Left kidney (tissue), 1 donor: ENCODE measurements at regions not wholly inside any gene's neighbourhood (a gene's known extent, or its start where the extent isn't known, plus 50 kb on each side); places are given as distances from the start of the nearest gene placed in this dataset.

Experiments
- DNase-seq: peaks from one replicate; pipeline ENCODE4 v3.0.0-alpha.2; 2013

GRCh38 chr2:173419506-173419905, 64.8 kb downstream of the CDCA7 start:
- no peak for DNase-seq

DNA sequence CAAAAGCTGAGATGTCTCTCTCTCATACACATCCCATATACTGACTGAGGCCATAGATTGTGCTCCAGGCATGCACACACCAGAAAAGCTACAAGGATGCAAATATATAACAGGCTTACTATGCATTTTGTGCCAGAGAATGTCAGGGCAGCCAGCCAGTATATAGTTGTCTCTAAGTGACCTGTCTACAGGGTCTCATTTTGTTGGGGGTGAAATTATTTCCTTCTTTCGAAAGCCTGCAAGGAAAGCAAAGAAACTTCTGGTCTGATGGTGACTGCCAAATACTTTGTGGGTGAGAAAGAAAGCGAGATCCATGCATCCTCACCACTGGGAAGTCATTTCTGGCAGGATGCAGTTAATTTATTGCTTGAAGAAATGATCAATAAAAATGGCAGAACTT, 70.2 kb downstream of the CDCA7 start:
- no peak for DNase-seq

DNA sequence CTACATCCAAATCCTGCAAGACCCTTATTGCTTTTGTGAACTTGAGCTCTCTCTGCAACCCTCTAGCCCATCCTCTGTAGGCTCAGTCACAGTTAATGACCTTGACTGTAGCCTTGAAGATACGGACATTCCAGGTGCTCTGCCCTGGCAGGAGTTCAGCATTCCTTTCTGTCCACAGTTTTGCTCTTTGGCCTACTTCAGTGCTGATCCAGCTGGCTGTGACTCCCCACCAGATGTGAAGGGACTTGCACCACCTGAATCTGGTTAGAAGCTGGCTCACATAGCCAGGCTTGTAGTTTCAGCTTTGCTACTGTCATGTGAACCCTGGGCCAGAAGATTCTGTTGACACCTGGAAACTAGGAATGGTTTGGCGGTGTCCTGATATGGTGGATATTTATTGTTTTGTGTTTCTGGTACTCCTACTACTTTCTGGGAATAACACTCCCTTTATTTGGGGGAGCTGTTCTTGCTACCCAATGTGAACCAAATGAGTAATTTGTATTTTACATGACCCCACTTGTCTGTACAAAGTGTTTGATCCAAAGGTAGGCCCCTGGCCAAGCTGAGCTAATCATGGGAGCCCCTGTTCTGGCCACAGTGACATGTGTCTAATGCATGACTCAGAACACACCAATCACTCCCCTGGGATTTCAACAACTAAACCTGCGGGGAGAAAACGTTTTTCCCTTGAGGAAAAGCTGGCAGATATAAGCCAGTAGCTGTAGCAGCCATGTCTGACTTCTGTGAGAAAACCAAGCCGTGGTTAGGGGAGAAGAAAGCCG, 73.4 kb downstream of the CDCA7 start:
- no peak for DNase-seq

GRCh38 chr2:173431191-173431590, 76.5 kb downstream of the CDCA7 start:
- DNase-seq, result no peak

GRCh38 chr2:173432049-173432754, 77.5 kb downstream of the CDCA7 start:
- DNase-seq, result no peak

- no peak for DNase-seq
Measured at GRCh38 chr2:173434762-173435569, 80.3 kb downstream of the CDCA7 start.

- no peak for DNase-seq
Measured at GRCh38 chr2:173435574-173435973, 80.9 kb downstream of the CDCA7 start.

GRCh38 chr2:173436088-173436487, 81.4 kb downstream of the CDCA7 start:
- DNase-seq, result no peak

DNA sequence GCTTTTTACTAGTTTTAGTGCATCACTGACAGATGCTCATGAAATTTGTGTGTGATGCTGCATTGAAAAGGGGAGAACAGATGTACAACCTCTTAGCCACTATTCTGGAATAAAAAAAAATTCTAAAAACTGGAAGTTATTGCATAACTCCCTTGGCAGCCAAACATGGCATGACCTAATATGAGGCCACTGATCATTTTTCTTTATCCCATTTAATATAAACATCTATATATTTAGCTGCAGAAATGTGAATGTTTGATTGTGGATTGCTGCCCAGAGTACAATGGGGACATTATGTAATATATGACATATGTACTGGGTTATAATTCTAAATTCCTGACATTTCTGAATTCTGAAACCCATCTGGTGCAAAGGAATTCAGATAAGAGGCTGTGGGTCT, 86.5 kb downstream of the CDCA7 start:
- no peak for DNase-seq

DNA sequence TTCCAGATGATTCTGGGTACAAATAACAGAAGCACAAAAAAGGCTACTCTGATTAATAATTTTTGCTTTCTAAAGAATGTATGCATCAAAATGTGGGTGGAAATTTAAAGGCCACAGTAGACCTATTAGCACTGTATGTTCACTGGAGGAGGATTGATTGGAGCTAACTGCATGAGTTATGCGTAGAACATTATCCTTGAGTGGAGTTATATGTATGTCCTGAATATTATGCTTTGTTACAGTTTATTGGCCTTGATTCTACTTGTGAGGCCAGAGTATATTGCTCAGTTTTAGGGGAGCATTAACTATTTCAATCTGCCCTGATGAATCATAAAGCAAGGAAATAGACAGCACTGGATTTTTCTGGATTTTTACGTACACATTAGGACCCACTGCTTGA, 87.9 kb downstream of the CDCA7 start:
- no peak for DNase-seq

DNA sequence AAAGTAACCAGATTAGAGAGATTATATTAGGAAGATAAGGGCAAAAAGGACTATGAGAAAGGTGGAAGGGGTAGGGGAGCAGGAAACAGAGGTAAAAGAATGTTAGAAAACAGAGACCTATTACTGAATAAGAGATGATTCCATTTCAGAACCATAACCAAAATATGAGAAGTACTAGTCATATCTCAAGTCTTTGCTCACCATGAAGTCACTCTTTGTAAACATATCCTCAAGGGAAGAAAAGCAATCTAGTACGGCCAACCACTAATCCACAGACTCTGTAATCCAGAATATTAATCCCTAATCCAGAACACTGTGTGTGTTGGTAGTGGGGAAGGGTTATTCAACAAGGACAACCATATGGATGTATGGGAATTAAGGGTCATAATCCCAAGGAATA, 92.0 kb downstream of the CDCA7 start:
- no peak for DNase-seq

DNA sequence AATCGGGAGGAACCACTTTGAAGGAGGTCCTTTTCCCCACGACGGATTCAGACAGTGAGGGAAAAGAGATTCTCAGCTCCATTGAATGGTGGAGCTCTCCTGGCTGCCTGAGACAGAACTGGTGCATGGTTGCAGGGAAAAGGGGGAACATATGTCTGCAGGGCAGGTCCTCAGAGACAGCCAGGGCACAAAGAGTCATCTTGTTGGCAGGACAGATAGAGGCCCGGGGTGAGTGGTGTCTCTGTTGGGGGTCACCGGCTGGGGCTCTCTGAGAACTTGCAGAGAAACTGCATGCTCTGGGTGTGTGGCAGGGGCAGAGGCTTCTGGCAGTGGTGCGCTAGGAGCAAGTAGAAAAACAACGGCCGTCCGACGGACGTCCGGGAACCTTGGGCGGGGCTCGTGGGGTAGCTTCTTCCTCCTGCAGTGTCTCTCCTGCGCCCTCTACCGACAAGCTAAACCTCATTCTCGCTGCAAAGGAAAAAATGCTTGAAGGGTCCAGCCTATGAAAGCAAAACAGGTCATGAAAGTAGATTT, 94.3 kb downstream of the CDCA7 start:
- DNase-seq, result peak; percentile 74

DNA sequence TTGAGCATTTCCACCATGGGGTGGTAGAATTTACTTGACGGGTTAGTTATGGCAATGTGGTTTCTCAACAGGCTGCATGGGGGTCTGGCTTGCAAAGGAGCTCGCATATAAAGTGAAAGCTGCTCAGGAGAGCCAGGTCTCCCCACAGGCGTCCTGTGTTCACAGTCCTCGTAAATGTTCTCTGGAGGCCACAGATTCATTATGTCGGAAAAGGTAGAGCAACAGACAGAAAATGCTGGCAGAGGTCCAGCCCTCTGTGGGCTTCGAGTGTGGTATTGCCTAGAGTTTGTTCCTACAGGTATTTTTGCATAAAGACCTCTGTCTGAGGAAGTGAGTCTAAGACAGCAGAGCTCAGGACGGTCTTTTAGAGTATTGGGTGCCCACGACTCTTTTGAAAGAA, 96.4 kb downstream of the CDCA7 start:
- DNase-seq, result no peak

DNA sequence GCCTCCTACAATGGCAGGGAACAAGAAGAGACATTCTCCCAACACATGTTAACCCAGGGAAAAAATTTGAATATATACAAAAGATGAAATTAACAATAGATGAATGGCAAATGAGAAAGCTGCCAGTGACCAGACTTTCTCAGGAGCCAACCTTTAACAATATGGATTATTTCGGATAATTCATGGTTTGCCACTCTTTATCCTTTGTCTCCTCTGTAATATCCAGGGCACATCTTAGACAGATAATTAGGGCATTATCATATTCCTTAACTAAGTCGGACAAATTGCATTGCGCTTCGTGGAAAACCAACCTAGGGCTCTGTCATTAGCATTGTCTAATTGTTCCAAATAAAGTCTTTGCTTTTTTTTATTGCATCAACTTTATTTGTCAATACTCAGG, 97.3 kb downstream of the CDCA7 start:
- no peak for DNase-seq

DNA sequence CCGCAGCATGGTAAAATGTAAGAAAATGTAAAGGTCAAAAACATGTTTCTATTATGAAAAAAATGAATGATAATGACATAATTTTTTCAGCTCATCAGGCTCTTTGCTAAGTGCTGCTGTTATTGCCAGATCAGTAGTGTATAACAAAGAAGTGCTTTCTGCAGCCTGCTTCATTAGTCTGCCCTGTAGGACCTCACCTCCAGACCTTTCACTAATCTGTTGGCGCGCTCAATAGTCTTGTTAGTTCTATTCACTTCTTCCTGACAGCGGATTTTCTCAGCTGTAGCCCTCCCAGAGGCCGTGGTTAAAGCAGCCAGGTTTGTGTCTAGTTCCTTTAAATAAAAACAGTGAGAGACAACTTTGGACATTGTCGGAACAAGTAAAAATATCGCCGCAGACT, 97.7 kb downstream of the CDCA7 start:
- no peak for DNase-seq

DNA sequence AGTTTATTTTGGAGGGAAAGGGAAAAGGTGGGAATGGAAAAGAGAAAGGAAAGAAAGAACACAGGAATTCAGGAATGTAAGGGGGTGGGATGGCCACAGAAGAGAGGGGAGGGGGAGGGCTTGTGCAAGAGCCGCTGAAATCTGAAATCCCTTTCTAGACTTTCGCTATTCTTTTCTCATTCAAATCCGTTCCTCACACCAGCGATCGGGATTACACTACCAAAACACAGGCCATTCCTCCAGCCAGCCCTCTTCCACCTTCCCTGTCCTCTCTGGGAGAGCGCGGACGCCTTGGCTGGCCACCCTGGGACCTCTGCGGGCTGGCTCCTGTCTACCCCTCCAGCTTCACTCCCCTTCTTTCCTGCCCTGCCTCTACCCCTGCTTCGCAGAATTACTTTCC, 102.3 kb downstream of the CDCA7 start:
- no peak for DNase-seq

GRCh38 chr2:173457366-173457765, 102.7 kb downstream of the CDCA7 start:
- no peak for DNase-seq

DNA sequence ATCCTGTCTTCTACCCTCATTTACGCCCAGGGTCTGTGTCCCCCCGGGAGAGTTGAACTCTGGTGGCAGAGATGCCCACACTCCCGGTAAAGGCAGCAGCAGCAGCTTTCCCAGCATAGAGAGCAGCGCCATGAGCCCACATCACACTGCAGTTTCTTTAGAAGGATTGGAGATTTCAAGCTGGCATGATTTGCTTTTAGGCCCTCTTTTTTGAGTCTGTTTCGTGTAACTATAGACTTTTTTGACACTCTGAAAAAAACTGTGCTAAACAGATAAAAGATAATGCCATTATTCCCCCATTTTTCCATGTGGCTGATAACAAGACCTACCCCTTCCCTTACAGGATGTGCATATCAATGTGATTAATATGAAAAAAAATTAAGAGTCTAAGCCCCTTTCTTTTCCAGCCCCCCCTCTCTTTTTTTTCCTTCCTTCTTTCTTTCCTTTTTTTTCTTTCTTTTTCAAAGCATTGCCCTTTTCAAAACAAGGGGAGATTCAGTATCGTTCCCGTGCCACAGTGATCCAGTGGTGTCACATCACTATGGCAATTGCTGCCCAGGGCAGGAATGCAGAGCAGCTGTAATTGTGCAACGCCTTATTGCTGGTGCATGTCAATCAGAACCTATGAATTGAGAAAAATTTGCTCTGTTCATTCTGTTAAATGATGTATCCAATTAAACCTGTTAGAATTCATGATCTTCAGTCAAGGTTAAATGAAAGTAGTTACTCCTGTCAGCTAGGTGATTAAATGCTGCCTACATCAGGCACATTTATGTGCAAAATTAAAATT, 104.5 kb downstream of the CDCA7 start:
- DNase-seq, result no peak

DNA sequence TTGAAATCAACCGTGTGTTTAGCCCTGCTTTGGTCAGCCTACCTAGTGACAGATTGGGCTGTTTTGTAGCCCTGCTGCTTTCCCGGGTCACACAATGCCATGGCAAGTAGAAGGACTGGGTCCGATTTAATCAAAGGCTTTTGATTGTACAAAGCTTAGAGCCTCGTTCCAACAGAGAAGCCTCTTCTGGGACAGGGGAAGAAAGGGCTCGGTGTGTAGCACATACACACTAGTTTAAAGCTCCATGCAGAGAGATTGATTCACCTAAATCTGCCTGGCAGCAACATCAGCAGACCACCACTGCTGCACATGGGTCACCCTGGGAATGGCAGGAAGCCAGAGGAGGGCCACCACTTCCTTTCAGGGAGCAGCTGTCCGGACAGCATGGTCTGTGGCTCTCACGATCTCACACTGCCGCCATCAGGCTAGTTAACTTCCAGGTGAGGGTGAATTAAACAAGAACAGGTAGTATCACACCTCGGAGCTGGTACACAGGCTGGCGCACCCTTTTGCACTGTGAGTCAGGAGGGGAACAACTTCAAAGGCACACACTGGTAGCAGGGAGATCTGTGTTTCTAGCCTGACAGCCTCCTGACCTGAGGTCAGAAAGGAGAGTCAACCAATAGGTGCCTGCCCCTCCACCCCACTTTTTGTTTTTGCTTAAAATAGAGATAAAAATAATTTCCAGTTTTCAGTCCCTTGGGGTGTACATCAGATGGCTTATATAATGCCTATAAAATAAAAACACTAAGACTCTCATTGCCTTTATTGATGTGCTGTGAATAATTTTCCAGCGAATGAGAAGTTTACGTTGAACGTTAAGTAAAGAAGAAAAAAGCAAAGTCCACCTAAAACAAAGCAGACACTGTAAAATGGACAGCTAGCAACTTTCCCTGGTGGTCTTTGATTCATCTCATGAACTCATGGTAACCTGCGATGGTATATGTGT, 108.5 kb downstream of the CDCA7 start:
- DNase-seq, result no peak

- DNase-seq, result no peak
Measured at GRCh38 chr2:173463846-173464245, 109.2 kb downstream of the CDCA7 start.

DNA sequence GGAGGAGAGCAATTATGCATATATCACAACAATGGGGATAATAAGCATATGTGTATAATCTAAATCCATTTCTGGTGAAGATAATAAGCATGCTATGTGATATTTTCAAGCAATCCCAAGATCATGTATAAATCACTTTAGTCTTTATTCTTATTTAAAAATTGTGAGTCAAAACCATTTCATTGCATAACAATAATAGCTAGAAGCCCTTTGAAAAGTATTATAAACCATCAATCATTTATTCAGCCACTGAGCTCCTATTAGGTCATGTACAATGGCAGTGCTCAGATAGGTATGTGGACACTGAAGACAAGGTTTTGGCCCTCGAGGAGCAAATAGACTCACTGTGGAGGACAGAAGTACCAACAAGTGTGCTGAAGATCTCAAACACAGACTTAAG, 113.1 kb downstream of the CDCA7 start:
- no peak for DNase-seq
